ENCODE measurements at regions not wholly inside any gene's neighbourhood (a gene's known extent, or its start where the extent isn't known, plus 50 kb on each side); places are given as distances from the start of the nearest gene placed in this dataset.

GRCh38 chr22:49494555-49494954, 333.1 kb downstream of the BRD1 start:
- TF ChIP-seq CTCF (conservative IDR thresholded peaks at IDR 0.05; ENCODE audit: low read length): no peak
- no peak for TF ChIP-seq EZH2phosphoT487 (IDR thresholded peaks at IDR 0.05; ENCODE audit: borderline replicate concordance)
